OCI-LY7 (cell line): ENCODE measurements at regions not wholly inside any gene's neighbourhood (a gene's known extent, or its start where the extent isn't known, plus 50 kb on each side); places are given as distances from the start of the nearest gene placed in this dataset.

Experiments used
- CTCF ChIP-seq: fragments of 200-600 bp; sonication (generic); conservative IDR thresholded peaks from 2 replicates; pipeline ENCODE4 v1.5.1; 2014; ENCODE audit warnings: mild to moderate bottlenecking, antibody characterized with exemption, low read length, moderate library complexity, mixed read lengths
- EZH2phosphoT487 ChIP-seq: fragments of 200-600 bp; sonication (generic); IDR thresholded peaks from 2 replicates; pipeline ENCODE4 v1.6.1; 2018; ENCODE audit warnings: low read depth, borderline replicate concordance, mild to moderate bottlenecking, mixed run types, antibody characterized with exemption, low read length, moderate library complexity, mixed read lengths

GRCh38 chr22:49426618-49427266, 400.9 kb downstream of the BRD1 start:
- no peak for TF ChIP-seq CTCF
- no peak for TF ChIP-seq EZH2phosphoT487
